Neural progenitor cell (in vitro differentiated cells): ENCODE measurements at regions not wholly inside any gene's neighbourhood (a gene's known extent, or its start where the extent isn't known, plus 50 kb on each side); places are given as distances from the start of the nearest gene placed in this dataset.

Source experiments
- DNase-seq: peaks from one replicate; pipeline ENCODE4 v3.0.0-alpha.2; 2016; ENCODE audit warnings: low spot score
- H2AFZ ChIP-seq: fragments of 200-600 bp; sonication (generic); replicated peaks from 2 replicates; pipeline ENCODE4 v1.6.1; 2016; ENCODE audit warnings: antibody characterized with exemption
- H3F3A ChIP-seq: fragments of 200-600 bp; sonication (generic); 2 replicates; pipeline ENCODE4 v1.6.1; 2016; ENCODE audit warnings: antibody characterized with exemption, low read depth
- H3K27ac ChIP-seq: fragments of 200-600 bp; sonication (generic); 2 replicates; pipeline ENCODE4 v1.5.1; 2016; ENCODE audit warnings: mild to moderate bottlenecking
- H3K27me3 ChIP-seq: fragments of 200-600 bp; sonication (generic); 2 replicates; pipeline ENCODE4 v1.6.1; 2016; ENCODE audit warnings: mild to moderate bottlenecking, moderate library complexity
- H3K36me3 ChIP-seq: fragments of 200-600 bp; sonication (generic); 2 replicates; pipeline ENCODE4 v1.5.1; 2016
- H3K4me1 ChIP-seq: fragments of 200-600 bp; sonication (generic); 2 replicates; pipeline ENCODE4 v1.6.1; 2016; ENCODE audit warnings: mixed run types
- H3K4me2 ChIP-seq: fragments of 200-600 bp; sonication (generic); 2 replicates; pipeline ENCODE4 v1.6.1; 2016
- H3K4me3 ChIP-seq: fragments of 200-600 bp; sonication (generic); 2 replicates; pipeline ENCODE4 v1.5.1; 2016
- H3K79me2 ChIP-seq: fragments of 200-600 bp; sonication (generic); 2 replicates; pipeline ENCODE4 v1.6.1; 2016; ENCODE audit warnings: low read depth
- H3K9ac ChIP-seq: fragments of 200-600 bp; sonication (generic); 2 replicates; pipeline ENCODE4 v1.6.1; 2016
- H3K9me3 ChIP-seq: fragments of 200-600 bp; sonication (generic); 2 replicates; pipeline ENCODE4 v1.5.1; 2016; ENCODE audit warnings: low read depth
- H4K20me1 ChIP-seq: fragments of 200-600 bp; sonication (generic); 2 replicates; pipeline ENCODE4 v1.6.1; 2016; ENCODE audit warnings: low read depth
- H3K27ac Mint-ChIP-seq: 3 replicates; pipeline ENCODE4 v1.8.0; 2021; ENCODE audit warnings: mixed read lengths
- H3K27me3 Mint-ChIP-seq: 2 replicates; pipeline ENCODE4 v1.8.0; 2022; ENCODE audit warnings: low read depth, mild to moderate bottlenecking, inconsistent platforms, moderate library complexity, mixed read lengths; ENCODE audit not compliant: insufficient read depth
- H3K36me3 Mint-ChIP-seq: 3 replicates; pipeline ENCODE4 v1.8.0; 2021; ENCODE audit warnings: mixed read lengths
- H3K4me1 Mint-ChIP-seq: 3 replicates; pipeline ENCODE4 v1.8.0; 2021; ENCODE audit warnings: mixed read lengths
- H3K4me3 Mint-ChIP-seq: 3 replicates; pipeline ENCODE4 v1.8.0; 2021; ENCODE audit warnings: mild to moderate bottlenecking, moderate library complexity, mixed read lengths
- H3K9me3 Mint-ChIP-seq: 3 replicates; pipeline ENCODE4 v1.8.0; 2020; ENCODE audit warnings: mixed read lengths
- EZH2 ChIP-seq: fragments of 200-600 bp; sonication (generic); IDR thresholded peaks from 2 replicates; pipeline ENCODE4 v1.6.1; 2017; ENCODE audit warnings: antibody characterized with exemption, mild to moderate bottlenecking, moderate library complexity
- EZH2phosphoT487 ChIP-seq: fragments of 200-600 bp; sonication (generic); IDR thresholded peaks from 2 replicates; pipeline ENCODE4 v1.6.1; 2017; ENCODE audit warnings: antibody characterized with exemption
- TF ChIP-seq, protein P1 (sequence below): fragments of 200-600 bp; sonication (generic); IDR thresholded peaks from 2 replicates; pipeline ENCODE4 v1.5.1; 2017; ENCODE audit warnings: antibody characterized with exemption, mild to moderate bottlenecking

GRCh38 chr1:95388031-95388430 lies 154.0 kb downstream of the RWDD3 start:
- Mint-ChIP-seq H3K4me3 (no peak overlapping the region), H3K9me3 (no peaks in the 10 kb centered on the region), H3K4me1 (peaks cover 5% of the 10 kb centered on the region), H3K36me3 (no peaks in the 10 kb centered on the region), H3K27me3 (peaks cover 10% of the 10 kb centered on the region), H3K27ac (no peak overlapping the region)
- no peaks in the 10 kb centered on the region for H3F3A ChIP-seq
- no peaks in the 10 kb centered on the region for H3K9me3 ChIP-seq
- H2AFZ ChIP-seq: no peak overlapping the region
- no peak overlapping the region for H3K4me2 ChIP-seq
- H4K20me1 ChIP-seq: no peaks in the 10 kb centered on the region
- H3K27me3 ChIP-seq: no peaks in the 10 kb centered on the region
- H3K79me2 ChIP-seq: no peaks in the 10 kb centered on the region
- H3K9ac ChIP-seq: no peak overlapping the region
- H3K4me3 ChIP-seq: no peak overlapping the region
- no peaks in the 10 kb centered on the region for H3K36me3 ChIP-seq
- no peak for DNase-seq
- no peak overlapping the region for H3K27ac ChIP-seq
- H3K4me1 ChIP-seq: no peaks in the 10 kb centered on the region
- TF ChIP-seq, protein P1, sequence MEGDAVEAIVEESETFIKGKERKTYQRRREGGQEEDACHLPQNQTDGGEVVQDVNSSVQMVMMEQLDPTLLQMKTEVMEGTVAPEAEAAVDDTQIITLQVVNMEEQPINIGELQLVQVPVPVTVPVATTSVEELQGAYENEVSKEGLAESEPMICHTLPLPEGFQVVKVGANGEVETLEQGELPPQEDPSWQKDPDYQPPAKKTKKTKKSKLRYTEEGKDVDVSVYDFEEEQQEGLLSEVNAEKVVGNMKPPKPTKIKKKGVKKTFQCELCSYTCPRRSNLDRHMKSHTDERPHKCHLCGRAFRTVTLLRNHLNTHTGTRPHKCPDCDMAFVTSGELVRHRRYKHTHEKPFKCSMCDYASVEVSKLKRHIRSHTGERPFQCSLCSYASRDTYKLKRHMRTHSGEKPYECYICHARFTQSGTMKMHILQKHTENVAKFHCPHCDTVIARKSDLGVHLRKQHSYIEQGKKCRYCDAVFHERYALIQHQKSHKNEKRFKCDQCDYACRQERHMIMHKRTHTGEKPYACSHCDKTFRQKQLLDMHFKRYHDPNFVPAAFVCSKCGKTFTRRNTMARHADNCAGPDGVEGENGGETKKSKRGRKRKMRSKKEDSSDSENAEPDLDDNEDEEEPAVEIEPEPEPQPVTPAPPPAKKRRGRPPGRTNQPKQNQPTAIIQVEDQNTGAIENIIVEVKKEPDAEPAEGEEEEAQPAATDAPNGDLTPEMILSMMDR: no peak
- TF ChIP-seq EZH2phosphoT487 (no peak), EZH2 (no peak)

- Histone ChIP-seq H4K20me1 (no peaks in the 10 kb centered on the region), H3K4me3 (no peak overlapping the region), H3K36me3 (no peaks in the 10 kb centered on the region), H2AFZ (no peak overlapping the region), H3K27me3 (no peaks in the 10 kb centered on the region), H3K9ac (no peak overlapping the region), H3F3A (no peaks in the 10 kb centered on the region), H3K4me1 (no peaks in the 10 kb centered on the region), H3K79me2 (no peaks in the 10 kb centered on the region), H3K9me3 (peaks cover 5% of the 10 kb centered on the region), H3K27ac (no peak overlapping the region), H3K4me2 (no peak overlapping the region)
- Mint-ChIP-seq H3K27me3 (no peaks in the 10 kb centered on the region), H3K36me3 (no peaks in the 10 kb centered on the region), H3K27ac (no peak overlapping the region), H3K4me1 (no peaks in the 10 kb centered on the region), H3K9me3 (no peaks in the 10 kb centered on the region), H3K4me3 (no peak overlapping the region)
- DNase-seq: no peak
- TF ChIP-seq EZH2phosphoT487: no peak
- TF ChIP-seq EZH2: no peak
Measured at GRCh38 chr1:95393434-95393833, 159.4 kb downstream of the RWDD3 start.

DNA sequence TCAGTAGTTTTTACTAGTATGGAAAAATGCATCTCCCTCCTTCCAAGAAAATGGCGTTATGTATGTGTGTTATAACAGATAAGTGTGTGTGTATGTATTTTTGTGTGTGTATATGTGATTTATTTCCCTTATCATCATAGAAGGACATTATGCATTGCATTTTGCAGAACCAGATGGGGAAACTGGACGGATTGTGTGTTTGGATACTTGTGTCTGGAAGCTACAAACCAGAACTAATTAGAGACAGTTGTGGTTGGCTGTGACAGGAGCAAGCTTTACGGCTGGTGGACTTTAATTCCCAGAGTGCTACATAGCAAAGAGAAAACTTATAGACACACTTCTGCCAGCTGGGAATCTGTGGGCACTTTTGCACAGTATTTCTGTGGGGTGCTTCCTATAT lies 162.5 kb downstream of the RWDD3 start:
- Histone ChIP-seq H3K79me2 (no peaks in the 10 kb centered on the region), H3K36me3 (no peaks in the 10 kb centered on the region), H3K27me3 (no peaks in the 10 kb centered on the region), H3K27ac (no peak overlapping the region), H4K20me1 (no peaks in the 10 kb centered on the region), H3K4me2 (no peak overlapping the region), H3F3A (no peaks in the 10 kb centered on the region), H3K9ac (no peak overlapping the region), H3K4me3 (no peak overlapping the region), H3K9me3 (peaks cover 5% of the 10 kb centered on the region), H2AFZ (no peak overlapping the region), H3K4me1 (no peaks in the 10 kb centered on the region)
- Mint-ChIP-seq H3K27me3 (no peaks in the 10 kb centered on the region), H3K4me3 (no peak overlapping the region), H3K27ac (no peak overlapping the region), H3K9me3 (no peaks in the 10 kb centered on the region), H3K36me3 (no peaks in the 10 kb centered on the region), H3K4me1 (no peaks in the 10 kb centered on the region)
- TF ChIP-seq EZH2phosphoT487 (no peak), EZH2 (no peak)
- TF ChIP-seq, protein P1: no peak
- no peak for DNase-seq

DNA sequence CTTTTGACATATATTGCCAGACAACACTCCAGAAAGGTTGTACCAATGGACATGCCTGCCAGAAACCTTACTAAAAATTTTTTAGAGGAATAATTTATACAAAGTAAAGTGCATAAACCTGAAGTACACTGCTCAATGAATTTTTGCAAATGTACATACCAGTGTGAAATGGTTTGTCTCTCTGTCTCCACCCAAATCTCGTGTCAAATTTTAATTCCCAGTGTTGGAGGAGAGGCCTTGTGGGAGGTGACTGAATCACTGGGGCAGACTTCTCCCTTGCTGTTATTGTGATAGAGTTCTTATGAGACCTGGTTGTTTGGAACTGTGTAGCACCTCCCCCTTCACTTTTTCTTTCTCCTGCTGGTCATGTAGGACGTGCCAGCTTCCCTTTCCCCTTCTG lies 168.8 kb downstream of the RWDD3 start:
- no peaks in the 10 kb centered on the region for H3K27me3 ChIP-seq

More for the DNA sequence above, 168.8 kb downstream of the RWDD3 start:
- DNase-seq: no peak
- no peak for TF ChIP-seq EZH2
- H3K9ac ChIP-seq: no peak overlapping the region
- Mint-ChIP-seq H3K27ac (no peak overlapping the region), H3K36me3 (no peaks in the 10 kb centered on the region), H3K27me3 (peaks cover 5% of the 10 kb centered on the region), H3K4me1 (peaks cover 11% of the 10 kb centered on the region), H3K4me3 (no peak overlapping the region), H3K9me3 (peaks cover 6% of the 10 kb centered on the region)
- H3K27ac ChIP-seq: no peak overlapping the region
- H3K4me1 ChIP-seq: peaks cover 5% of the 10 kb centered on the region
- H2AFZ ChIP-seq: no peak overlapping the region
- H4K20me1 ChIP-seq: no peaks in the 10 kb centered on the region
- H3K79me2 ChIP-seq: no peaks in the 10 kb centered on the region
- H3F3A ChIP-seq: peaks cover 9% of the 10 kb centered on the region
- no peak overlapping the region for H3K4me3 ChIP-seq
- no peaks in the 10 kb centered on the region for H3K36me3 ChIP-seq
- no peak overlapping the region for H3K4me2 ChIP-seq
- no peaks in the 10 kb centered on the region for H3K9me3 ChIP-seq
